ENCODE measurements at regions not wholly inside any gene's neighbourhood (a gene's known extent, or its start where the extent isn't known, plus 50 kb on each side); places are given as distances from the start of the nearest gene placed in this dataset.

DNA sequence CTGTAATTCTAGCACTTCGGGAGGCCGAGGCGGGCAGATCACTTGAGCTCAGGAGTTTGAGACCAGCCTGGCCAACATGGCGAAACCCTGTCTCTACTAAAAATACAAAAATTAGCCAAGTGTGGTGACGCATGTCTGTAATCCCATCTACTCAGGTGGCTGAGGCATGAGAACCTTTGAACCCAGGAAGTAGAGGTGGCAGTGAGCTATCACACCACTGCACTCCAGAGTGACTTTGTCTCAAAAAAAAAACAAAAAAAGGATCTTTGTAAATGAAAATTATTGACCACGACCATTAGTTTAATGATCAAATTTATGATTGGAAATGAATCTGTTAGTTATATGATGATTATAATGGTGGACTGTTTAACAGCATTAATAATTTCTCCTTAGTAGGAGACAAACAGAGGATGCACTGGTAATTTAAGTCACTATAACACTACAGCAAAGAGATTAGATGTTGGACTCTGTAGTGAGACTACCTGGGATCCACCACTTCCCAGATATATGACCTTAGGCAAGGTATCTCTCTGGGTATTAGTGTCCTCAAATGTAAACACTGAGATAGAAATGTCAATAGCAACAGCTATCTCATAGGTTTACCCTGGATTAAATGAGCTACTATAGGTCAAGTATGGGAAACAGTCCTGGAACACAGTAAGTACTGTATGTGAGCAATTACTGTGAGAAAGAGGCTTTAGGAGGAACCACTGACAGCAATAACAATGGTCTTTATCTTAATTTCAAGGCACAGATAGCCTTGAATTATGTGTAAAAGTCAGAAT is 214.7 kb downstream of the NOVA1 start:
- H3K36me3 ChIP-seq = no peaks in the 10 kb centered on the region
- TF ChIP-seq, protein P1, sequence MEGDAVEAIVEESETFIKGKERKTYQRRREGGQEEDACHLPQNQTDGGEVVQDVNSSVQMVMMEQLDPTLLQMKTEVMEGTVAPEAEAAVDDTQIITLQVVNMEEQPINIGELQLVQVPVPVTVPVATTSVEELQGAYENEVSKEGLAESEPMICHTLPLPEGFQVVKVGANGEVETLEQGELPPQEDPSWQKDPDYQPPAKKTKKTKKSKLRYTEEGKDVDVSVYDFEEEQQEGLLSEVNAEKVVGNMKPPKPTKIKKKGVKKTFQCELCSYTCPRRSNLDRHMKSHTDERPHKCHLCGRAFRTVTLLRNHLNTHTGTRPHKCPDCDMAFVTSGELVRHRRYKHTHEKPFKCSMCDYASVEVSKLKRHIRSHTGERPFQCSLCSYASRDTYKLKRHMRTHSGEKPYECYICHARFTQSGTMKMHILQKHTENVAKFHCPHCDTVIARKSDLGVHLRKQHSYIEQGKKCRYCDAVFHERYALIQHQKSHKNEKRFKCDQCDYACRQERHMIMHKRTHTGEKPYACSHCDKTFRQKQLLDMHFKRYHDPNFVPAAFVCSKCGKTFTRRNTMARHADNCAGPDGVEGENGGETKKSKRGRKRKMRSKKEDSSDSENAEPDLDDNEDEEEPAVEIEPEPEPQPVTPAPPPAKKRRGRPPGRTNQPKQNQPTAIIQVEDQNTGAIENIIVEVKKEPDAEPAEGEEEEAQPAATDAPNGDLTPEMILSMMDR (IDR thresholded peaks at IDR 0.05; ENCODE audit: low read depth, low read length) = no peak
- no peaks in the 10 kb centered on the region for H3K9me3 ChIP-seq
- H3K4me1 ChIP-seq = no peaks in the 10 kb centered on the region
- no peak overlapping the region for H3K4me3 ChIP-seq (ENCODE audit: low read depth, low read length)
- no peaks in the 10 kb centered on the region for H3K27me3 ChIP-seq
- no peak for DNase-seq

DNA sequence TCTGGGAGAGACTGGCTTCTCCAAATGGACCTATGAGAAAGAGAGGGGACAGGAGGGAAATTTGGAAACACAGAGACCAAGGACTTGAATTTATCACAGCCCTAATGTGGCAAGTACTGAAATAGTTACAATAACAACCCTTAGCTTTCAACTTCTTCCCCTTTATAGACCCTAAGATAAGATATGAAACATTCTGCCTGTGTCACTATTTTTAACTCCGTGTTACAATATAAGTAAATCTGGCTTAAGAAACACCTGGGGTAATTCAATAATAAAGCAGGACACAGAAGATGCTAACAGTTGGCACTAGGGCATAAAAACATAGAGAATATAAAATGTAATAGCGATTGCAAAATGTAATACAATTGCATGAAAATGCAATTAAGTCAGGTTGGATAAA is 216.4 kb downstream of the NOVA1 start:
- TF ChIP-seq, protein P1 (IDR thresholded peaks at IDR 0.05; ENCODE audit: low read depth, low read length) = no peak
- Histone ChIP-seq H3K36me3 (no peaks in the 10 kb centered on the region), H3K27me3 (no peaks in the 10 kb centered on the region), H3K9me3 (no peaks in the 10 kb centered on the region), H3K4me1 (no peaks in the 10 kb centered on the region), H3K4me3 (ENCODE audit: low read depth, low read length) (no peak overlapping the region)
- DNase-seq = no peak

DNA sequence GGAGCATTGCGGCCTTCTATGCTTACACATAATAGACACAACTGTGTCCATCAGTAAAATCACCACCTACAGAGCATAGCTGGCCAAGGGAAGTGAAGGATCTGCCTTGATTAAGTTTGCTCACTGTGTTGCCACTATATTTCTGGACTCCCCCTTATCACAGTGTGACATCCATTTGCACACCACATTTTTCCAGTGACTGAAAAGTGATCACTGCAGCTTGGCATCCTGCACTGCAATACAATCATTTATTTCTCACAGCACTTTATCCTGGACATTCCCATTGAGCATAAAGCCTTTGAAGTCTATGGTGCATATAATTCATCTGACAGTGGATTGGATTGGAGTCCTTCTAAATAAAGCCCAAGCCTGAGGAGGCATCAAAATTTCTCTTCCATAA is 217.2 kb downstream of the NOVA1 start:
- DNase-seq = no peak
- Histone ChIP-seq H3K36me3 (no peaks in the 10 kb centered on the region), H3K4me1 (no peaks in the 10 kb centered on the region), H3K4me3 (ENCODE audit: low read depth, low read length) (no peak overlapping the region), H3K9me3 (no peaks in the 10 kb centered on the region), H3K27me3 (no peaks in the 10 kb centered on the region)
- TF ChIP-seq, protein P1 (IDR thresholded peaks at IDR 0.05; ENCODE audit: low read depth, low read length) = no peak

DNA sequence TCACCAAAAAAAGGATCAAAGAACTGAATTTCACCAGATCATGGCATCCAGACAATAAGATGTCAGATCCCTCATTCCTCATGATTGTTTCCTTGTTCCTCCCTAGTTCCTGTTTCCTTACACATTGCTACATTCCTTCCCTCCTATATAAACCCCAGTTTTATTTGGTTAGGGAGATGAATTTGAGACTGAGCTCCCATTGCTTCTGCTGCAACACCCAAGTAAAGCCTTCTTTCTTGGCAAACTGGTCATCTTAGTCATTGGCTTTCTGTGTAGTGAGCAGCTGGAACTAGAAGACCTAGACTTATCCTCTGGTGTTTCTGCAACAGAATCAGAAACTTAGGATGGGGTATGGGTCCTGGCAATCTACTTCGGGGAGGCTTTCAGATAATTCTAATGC is 217.9 kb downstream of the NOVA1 start:
- DNase-seq = no peak
- Histone ChIP-seq H3K9me3 (no peaks in the 10 kb centered on the region), H3K4me1 (no peaks in the 10 kb centered on the region), H3K4me3 (ENCODE audit: low read depth, low read length) (no peak overlapping the region), H3K36me3 (no peaks in the 10 kb centered on the region), H3K27me3 (no peaks in the 10 kb centered on the region)
- TF ChIP-seq, protein P1 (IDR thresholded peaks at IDR 0.05; ENCODE audit: low read depth, low read length) = no peak

DNA sequence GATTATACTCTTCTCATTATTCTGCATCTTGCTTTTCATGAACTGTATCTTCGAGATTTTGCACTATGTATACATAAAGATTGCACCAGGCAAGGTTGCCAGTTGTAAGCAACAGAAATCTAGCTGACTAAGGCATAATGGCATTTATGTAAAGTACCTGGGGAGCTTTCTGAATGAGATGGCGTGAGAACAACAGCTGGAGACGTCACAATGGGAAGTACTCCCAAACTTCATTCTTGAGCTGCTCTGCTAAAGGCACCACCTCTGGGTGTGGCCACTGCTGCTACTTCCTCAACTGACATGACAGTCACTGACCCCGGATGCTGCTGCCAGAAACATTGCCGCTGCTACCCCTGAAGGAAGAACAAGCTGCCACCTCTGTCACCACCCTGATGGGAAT is 220.7 kb downstream of the NOVA1 start:
- H3K4me1 ChIP-seq = no peaks in the 10 kb centered on the region
- no peaks in the 10 kb centered on the region for H3K27me3 ChIP-seq
- H3K4me3 ChIP-seq (ENCODE audit: low read depth, low read length) = no peak overlapping the region
- TF ChIP-seq, protein P1 (IDR thresholded peaks at IDR 0.05; ENCODE audit: low read depth, low read length) = no peak
- no peaks in the 10 kb centered on the region for H3K9me3 ChIP-seq
- no peak for DNase-seq
- H3K36me3 ChIP-seq = no peaks in the 10 kb centered on the region

DNA sequence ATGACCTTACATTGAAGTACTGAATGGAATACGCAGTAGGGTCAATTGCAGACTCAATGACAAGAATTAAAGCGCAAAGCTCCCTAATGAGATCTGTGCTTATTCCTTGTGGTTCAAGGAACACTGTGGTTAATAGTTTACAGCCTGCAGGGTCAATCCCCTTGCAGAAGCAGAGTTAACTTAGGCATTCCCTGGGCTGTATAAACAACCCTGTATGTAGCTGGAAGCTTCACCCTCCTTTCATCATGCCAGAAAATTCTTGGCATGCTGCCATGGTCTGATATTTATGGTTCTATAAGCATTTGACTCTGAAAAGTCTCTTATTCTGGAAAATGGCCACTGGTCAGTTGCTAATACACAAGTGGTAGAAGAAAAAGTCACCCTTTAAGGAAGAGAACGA is 227.7 kb downstream of the NOVA1 start:
- DNase-seq = no peak
- H3K9me3 ChIP-seq = no peaks in the 10 kb centered on the region

More for the DNA sequence above, 227.7 kb downstream of the NOVA1 start:
- Histone ChIP-seq H3K36me3 (no peaks in the 10 kb centered on the region), H3K4me1 (no peaks in the 10 kb centered on the region), H3K4me3 (ENCODE audit: low read depth, low read length) (no peak overlapping the region), H3K27me3 (no peaks in the 10 kb centered on the region)
- TF ChIP-seq, protein P1 (IDR thresholded peaks at IDR 0.05; ENCODE audit: low read depth, low read length) = no peak

Measured in BE2C (cell line).